Midbrain (tissue), 1 donor: ENCODE measurements at regions not wholly inside any gene's neighbourhood (a gene's known extent, or its start where the extent isn't known, plus 50 kb on each side); places are given as distances from the start of the nearest gene placed in this dataset.

Experiments
- DNase-seq: peaks from one replicate; lab custom pipeline; 2025; lab: John Stamatoyannopoulos, UW

DNA sequence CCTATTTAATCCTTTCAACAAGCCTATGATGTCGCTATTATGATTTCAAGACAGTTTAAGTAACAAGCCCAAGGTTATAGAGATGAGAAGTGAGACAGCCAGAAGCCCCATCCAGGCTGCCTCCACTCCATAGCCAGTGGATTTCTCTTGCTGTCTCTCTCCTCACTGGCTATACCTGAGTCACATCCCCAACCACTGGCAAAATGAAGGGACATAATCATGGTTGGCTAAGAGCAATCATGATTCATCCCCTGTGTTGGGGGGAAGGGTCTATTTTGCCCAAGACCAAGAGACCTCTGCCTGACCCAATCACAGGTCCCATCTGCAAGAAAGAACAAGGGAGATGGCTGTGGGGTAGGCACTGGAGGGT is 334.9 kb upstream of the GATB start:
- no peak for DNase-seq

GRCh38 chr4:152094970-152095700 is 334.3 kb upstream of the GATB start:
- DNase-seq, result no peak

DNA sequence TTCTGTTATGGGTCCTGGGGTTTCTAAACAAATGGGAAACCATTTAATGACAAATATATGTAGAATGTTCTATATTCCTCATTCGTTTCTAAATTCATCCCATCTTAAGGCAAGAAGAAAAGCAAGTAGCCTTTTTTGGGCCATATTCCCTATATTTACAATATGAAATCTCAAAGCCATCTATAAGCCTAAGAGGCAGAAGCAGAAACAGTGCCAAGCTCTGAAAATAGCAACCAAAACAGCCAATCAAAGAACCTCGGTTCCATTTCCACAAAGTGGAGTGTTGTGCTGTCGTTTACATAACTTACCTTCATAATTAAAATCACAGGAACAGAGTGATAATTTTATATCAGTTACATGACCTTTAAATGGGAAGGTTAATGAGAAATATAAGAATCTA is 330.6 kb upstream of the GATB start:
- DNase-seq, result no peak

DNA sequence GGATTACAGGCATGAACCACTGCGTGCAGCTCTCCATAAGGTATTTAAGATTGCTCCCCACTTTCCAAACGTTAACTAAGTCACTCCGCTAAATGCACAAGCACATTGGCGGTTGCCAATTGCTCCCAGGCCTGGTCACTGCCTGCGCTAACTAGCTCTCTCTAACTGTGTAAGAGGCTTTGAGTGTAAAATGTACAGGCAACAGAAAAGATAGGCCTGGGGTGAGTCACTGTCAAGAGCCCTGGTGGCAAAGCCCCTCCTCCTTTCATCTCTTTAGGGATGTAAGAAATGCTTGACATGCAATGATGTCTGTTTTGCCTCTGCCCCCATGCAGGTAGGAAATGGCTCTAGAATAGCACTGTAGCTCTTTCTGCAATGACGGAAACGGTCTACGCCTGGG is 329.7 kb upstream of the GATB start:
- no peak for DNase-seq

DNA sequence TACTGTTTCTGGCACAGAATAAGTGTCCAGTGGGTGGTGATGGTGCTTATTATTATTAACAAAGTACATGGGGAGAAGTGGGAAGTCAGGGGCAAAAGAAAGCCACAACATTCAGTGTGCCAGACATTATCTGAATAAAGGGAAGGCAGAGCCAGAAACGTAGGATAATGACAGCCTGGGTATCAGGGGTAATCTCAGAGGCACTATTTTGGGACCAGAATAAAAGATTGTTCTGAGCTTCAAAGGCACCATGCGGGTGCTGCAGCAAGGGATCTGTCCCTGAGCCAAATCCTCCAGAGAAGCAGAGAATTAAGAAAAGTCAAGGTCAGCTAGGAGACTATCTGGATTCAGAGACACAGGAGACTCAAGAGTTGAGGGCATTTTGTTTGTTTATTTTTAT is 328.8 kb upstream of the GATB start:
- DNase-seq, result no peak

DNA sequence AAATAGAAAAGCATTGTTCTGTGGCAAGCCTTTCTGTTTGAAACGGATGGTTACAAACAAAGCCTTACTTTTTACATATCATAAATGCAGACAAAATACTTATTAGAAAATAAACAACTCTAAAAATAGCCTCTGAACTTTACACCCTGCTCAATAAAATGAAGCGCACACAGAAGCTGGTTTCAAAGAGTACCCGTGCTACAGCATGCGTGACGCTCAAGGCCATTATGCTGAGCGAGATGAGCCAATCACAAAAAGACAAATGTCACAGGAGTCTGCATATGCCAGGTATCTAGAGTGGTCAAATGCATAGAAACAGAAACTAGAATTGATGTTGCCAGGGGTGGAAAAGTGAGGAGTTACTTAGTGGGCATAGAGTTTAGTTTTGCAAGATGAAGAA is 326.5 kb upstream of the GATB start:
- no peak for DNase-seq

GRCh38 chr4:152085657-152086056 is 324.9 kb upstream of the GATB start:
- DNase-seq, result no peak

- DNase-seq, result no peak
Observed at GRCh38 chr4:152083338-152083737, 322.5 kb upstream of the GATB start.

DNA sequence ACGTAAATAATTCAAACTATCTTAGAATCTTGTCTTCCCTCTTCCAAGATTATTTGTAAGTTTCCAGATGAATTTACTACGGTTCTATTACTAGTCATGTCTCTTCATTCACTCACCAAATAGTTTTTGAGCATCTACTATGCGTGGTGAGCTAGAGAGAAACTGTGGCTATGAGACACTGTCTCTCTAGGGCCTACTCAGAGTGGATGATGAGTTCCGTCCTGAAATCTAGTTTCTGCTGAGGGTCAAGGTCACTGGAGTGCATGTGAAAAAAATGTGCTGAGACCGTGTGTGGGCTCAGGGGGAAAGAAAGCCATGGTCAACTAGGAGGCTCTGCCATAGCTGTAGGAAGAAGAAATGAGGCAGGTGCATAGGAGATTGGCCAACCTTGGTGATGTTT is 320.2 kb upstream of the GATB start:
- no peak for DNase-seq

DNA sequence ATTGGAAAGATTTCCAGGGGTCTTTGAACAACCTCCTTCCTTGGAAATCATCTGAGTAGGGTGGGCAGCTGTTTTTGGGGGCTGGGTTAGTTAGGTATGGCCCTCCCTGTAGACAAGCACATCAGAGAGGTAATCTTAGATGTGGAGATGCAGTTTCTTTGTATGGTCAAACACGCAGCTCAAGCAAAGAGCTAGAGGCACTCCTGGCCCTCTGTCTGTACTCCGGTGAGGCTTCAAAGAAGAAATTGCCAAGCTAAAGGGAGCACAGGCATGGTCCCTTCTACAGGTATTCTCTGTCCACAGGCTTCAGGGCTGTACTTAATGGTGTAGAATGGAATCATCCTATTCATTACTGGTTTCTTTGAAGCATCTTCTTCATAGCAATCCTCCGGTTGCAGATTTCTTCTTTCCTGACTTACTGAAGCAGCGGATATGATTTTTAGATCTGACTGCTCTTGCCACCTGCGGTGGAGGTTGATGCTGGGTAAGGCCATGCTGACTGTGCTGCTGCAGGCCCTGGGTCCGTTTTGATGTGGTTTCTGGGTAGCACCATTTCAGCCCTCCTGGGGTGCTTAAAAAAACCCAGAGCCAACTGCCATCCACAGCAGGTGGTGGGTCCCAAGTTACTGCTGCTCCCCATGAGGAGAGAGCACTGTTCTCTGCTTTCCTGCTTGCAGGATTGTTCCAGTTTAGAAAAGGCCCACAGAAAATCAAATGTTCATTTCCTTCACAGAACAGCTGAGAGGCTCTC is 318.9 kb upstream of the GATB start:
- DNase-seq, result no peak

DNA sequence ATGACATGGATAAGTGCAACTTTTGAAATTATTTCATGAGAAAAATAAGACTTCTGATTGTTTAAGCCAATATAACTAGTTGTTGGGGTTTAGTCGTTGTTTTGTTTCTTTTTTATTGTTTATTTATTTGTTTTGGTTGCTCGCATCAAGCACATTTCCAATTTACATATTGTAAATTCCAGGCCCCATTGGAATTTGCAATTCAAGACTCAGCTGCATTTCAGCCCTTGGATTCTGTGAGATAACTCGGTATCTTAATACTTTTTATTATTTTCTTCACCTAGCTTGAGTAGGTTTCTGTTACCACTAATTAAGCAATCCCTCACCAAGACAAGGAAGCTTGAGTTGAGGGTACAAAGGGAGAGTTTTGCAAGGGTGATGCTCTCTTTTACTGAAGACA is 318.3 kb upstream of the GATB start:
- DNase-seq, result no peak

GRCh38 chr4:152077582-152077981 is 316.8 kb upstream of the GATB start:
- no peak for DNase-seq

DNA sequence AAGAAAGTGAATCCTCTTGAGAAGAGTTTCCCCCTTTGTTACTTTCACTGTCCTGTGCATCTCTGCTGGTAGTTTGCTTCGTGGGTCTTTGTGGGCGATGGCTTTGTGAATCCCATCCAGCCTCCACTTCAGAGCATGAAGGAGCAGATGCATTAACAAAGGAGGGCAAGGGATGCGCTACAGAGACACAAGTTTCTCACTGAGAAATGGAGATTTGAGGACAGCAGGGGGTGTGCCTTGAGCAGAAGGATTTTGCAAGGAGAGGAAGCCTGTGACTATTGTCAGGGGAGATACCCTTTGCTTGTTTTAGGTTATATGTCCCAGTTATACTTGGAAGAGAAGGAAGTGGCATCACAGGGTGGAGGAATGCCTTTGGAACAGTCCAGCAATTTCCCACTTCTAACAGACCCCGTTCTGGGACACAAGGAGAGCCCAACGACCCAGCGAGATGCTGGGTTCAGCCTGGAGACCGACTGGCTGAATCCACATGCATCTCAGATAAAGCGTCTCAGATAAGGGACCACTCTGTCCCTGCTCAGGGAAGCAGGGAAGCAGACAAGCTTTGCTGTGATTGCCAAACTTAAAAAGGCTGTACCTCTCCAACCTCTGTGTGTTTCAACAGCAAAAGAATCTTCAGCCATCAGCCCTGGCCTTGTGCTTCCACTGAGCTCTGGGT is 314.6 kb upstream of the GATB start:
- no peak for DNase-seq

DNA sequence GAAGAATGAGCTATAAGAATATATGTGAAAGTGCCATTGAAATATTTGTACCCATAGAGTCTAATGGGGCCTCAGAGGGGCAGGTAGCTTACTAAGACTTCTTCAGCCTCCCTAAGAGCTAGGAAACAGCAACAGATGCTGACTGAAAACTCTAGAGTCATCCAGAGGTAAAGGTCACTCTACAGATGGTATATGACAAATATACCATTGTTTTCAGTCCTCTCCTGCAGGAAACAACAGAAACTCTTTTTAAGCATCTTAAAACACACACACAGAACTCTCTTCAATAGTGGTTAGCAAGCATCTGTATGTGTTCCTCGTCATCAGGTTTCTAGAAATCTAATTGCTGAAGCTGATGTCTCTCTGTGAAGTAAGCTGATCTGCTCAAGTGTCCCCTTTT is 313.8 kb upstream of the GATB start:
- DNase-seq, result no peak

DNA sequence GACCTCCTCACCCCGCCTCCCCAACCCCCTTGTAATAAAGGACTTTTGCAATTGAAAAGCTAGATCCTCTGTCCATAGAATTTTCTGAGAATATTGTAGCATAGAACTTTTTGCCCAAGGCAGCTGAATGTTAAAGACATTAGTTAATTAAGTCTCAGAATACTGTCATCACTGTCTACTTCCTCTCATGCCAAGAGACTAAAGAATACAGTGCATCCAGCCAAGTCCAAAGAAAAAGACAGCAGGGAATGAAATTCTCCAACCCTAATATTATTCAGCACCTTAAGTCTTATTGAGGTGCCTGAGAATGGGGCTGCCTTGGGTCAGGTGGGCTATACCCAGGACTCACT is 313.3 kb upstream of the GATB start:
- no peak for DNase-seq

GRCh38 chr4:152073351-152074087 is 312.7 kb upstream of the GATB start:
- no peak for DNase-seq

GRCh38 chr4:152072906-152073305 is 312.1 kb upstream of the GATB start:
- DNase-seq, result no peak

DNA sequence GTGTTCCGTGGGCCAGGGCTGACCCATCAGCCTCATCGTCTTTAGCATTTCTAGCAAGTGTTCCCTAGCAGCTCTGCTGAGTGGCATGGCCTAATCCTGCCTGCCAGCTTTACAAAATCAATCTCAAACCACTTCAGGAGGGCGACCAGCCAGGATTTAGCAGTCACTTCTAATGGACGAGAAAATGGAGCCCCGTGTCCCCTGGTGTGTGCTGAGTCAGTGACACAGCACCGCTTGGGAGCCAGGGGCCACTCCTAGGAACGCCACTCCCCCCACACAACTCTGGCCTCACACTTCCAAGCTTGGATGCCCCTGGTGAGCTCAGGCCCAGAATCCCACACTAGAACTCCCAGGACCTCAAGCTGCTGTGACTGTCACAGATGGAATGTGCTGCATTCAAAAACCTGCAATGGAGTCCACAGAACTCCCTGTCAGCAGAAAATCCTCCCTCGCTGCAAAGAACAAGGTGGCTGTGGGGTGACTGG is 311.2 kb upstream of the GATB start:
- no peak for DNase-seq

- no peak for DNase-seq
Observed at GRCh38 chr4:152070854-152071253, 310.0 kb upstream of the GATB start.

GRCh38 chr4:152068866-152069265 is 308.1 kb upstream of the GATB start:
- no peak for DNase-seq

- no peak for DNase-seq
Observed at GRCh38 chr4:152065545-152065944, 304.7 kb upstream of the GATB start.

- no peak for DNase-seq
Observed at GRCh38 chr4:152064753-152065152, 303.9 kb upstream of the GATB start.

- DNase-seq, result no peak
Observed at GRCh38 chr4:152064282-152064681, 303.5 kb upstream of the GATB start.
